ENCODE measurements at regions not wholly inside any gene's neighbourhood (a gene's known extent, or its start where the extent isn't known, plus 50 kb on each side); places are given as distances from the start of the nearest gene placed in this dataset.

DNA sequence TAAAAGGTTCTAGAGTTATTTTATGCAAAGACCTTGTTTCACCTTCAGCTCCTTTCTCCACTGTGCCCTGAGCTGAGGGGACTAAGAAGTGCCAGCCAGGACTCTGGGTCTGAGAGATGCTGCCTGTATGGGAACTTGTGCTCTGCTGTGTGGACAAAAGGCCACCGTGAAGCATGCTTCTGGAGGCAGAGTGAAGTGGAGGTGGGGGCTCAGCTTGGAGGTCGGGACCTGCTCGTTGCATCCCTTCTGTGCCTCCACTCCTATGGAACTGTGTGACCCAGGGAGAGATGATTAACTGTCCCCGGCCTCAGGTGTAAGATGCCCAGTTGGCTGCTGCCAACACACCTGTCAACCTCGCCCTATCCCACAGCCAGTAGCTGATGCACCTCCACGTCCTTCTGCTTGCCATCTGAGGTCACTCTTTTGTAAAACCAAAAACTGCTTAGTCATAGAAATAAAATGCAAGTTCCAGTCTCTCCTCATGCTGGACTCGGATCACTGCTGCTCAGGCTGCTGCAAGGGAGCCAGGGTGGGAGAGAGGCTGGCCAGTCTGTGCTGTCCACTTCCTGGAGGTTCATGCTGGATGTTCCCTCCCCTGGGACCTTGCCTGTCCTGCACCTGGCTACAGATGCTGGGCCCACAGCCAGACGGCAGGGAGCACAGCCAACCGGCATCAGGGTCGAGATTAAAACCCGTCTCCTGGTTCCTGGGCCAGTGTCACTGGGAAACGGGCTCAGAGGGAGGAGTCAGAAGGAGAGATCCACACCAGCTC is 113.2 kb downstream of the ACKR3 start:
- H3K9me3 ChIP-seq = no peaks in the 10 kb centered on the region
- 25% methylated on average over 11 of the region's 12 CpGs for WGBS (ENCODE audit: low lambda C conversion rate)

More for the DNA sequence above, 113.2 kb downstream of the ACKR3 start:
- Histone ChIP-seq H3K9me2 (no peaks in the 10 kb centered on the region), H3K27me3 (ENCODE audit: insufficient read depth) (peaks cover 5% of the 10 kb centered on the region; the same call in 1 of the 2 replicates), H3K4me1 (ENCODE audit: control insufficient read depth in 1 of 2, insufficient read depth in 2 of 2, low read depth in 1 of 2, low read length in 1 of 2) (no peaks in the 10 kb centered on the region), H3K4me2 (no peak overlapping the region), H3K9ac (no peak overlapping the region), H2AFZ (ENCODE audit: low read depth) (no peak overlapping the region), H3F3A (replicated peaks; ENCODE audit: insufficient read depth) (no peaks in the 10 kb centered on the region), H3K27ac (ENCODE audit: low read depth in 2 of 2, low read length in 1 of 2) (no peak overlapping the region), H4K20me1 (ENCODE audit: insufficient read depth) (no peaks in the 10 kb centered on the region), H3K79me2 (ENCODE audit: insufficient read depth) (no peaks in the 10 kb centered on the region), H3K4me3 (ENCODE audit: low read depth in 2 of 2, low read length in 1 of 2) (no peak overlapping the region), H3K36me3 (replicated peaks in 1 of 2; ENCODE audit: control insufficient read depth in 1 of 2, insufficient read depth in 2 of 2, low read length in 1 of 2) (no peaks in the 10 kb centered on the region)
- POLR2A ChIA-PET = no interaction called here
- no peak for DNase-seq
- CTCF ChIA-PET = interaction anchor here (0.7 kb wide), 1 partner anchor 409 kb away, joined by 3 read pairs; no protein-coding TSS in a partner anchor
- TF ChIP-seq RCOR1 (IDR thresholded peaks at IDR 0.05; ENCODE audit: low read length) = no peak
- no peak for TF ChIP-seq FOXM1 (IDR thresholded peaks at IDR 0.05; ENCODE audit: low read depth)
- TF ChIP-seq POLR2AphosphoS5 (IDR thresholded peaks at IDR 0.05; ENCODE audit: low read depth, low read length) = no peak
- no peak for TF ChIP-seq USF1 (IDR thresholded peaks at IDR 0.05; ENCODE audit: borderline replicate concordance, low read depth)
- no peak for TF ChIP-seq MEF2A (IDR thresholded peaks at IDR 0.05; ENCODE audit: borderline replicate concordance, low read depth)
- TF ChIP-seq RFX5 (IDR thresholded peaks at IDR 0.05; ENCODE audit: low read length) = no peak
- TF ChIP-seq FOXJ3 (CRISPR knock-in tag; IDR thresholded peaks at IDR 0.05) = no peak
- no peak for TF ChIP-seq CHD2 (IDR thresholded peaks at IDR 0.05; ENCODE audit: low read length, partially characterized antibody)
- TF ChIP-seq TAF1 (IDR thresholded peaks at IDR 0.05; ENCODE audit: borderline replicate concordance, low read depth, low read length) = no peak
- TF ChIP-seq RAD21 (IDR thresholded peaks at IDR 0.05; ENCODE audit: low read length) = no peak
- no peak for TF ChIP-seq NRF1 (IDR thresholded peaks at IDR 0.05; ENCODE audit: low read depth, low read length)
- TF ChIP-seq, protein P1, sequence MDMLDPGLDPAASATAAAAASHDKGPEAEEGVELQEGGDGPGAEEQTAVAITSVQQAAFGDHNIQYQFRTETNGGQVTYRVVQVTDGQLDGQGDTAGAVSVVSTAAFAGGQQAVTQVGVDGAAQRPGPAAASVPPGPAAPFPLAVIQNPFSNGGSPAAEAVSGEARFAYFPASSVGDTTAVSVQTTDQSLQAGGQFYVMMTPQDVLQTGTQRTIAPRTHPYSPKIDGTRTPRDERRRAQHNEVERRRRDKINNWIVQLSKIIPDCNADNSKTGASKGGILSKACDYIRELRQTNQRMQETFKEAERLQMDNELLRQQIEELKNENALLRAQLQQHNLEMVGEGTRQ (IDR thresholded peaks at IDR 0.05; ENCODE audit: borderline replicate concordance, low read depth, low read length) = no peak
- no peak for TF ChIP-seq YY1 (IDR thresholded peaks at IDR 0.05; ENCODE audit: low read depth)
- no peak for TF ChIP-seq PBX3 (IDR thresholded peaks at IDR 0.05)
- no peak for TF ChIP-seq GATA2 (CRISPR knock-in tag; IDR thresholded peaks at IDR 0.05)
- no peak for TF ChIP-seq ELF1 (IDR thresholded peaks at IDR 0.05)
- no peak for TF ChIP-seq MAX (IDR thresholded peaks at IDR 0.05; ENCODE audit: low read depth)
- TF ChIP-seq GABPA (IDR thresholded peaks at IDR 0.05; ENCODE audit: low read depth) = no peak
- TF ChIP-seq SMC3 (IDR thresholded peaks at IDR 0.05; ENCODE audit: low read depth, low read length) = no peak
